ENCODE measurements at regions not wholly inside any gene's neighbourhood (a gene's known extent, or its start where the extent isn't known, plus 50 kb on each side); places are given as distances from the start of the nearest gene placed in this dataset.

GRCh38 chr20:40449974-40450616 lies 238.9 kb downstream of the MAFB start (continued):
- TF ChIP-seq CTCF (conservative IDR thresholded peaks at IDR 0.05; ENCODE audit: low read depth in 2 of 2) (no peak), NANOG (IDR thresholded peaks at IDR 0.05; ENCODE audit: borderline replicate concordance) (no peak), JUNB (IDR thresholded peaks at IDR 0.05; ENCODE audit: unreplicated experiment) (no peak), POLR2AphosphoS5 (IDR thresholded peaks at IDR 0.05; ENCODE audit: low read depth) (no peak), EZH2phosphoT487 (IDR thresholded peaks at IDR 0.05; ENCODE audit: unreplicated experiment) (no peak), ZNF114 (CRISPR knock-in tag; IDR thresholded peaks at IDR 0.05) (no peak), EZH2 (IDR thresholded peaks at IDR 0.05; ENCODE audit: low read depth, unreplicated experiment) (no peak), ETS1 (IDR thresholded peaks at IDR 0.05) (no peak)

GRCh38 chr20:40449144-40449690 lies 239.8 kb downstream of the MAFB start:
- no peak overlapping the region for H3K27ac ChIP-seq (ENCODE audit: low read depth)
- no peaks in the 10 kb centered on the region for H3F3A ChIP-seq (replicated peaks; ENCODE audit: low read depth)
- DNase-seq (ENCODE audit: low spot score) (no peak), ATAC-seq (no peak)
- no peaks in the 10 kb centered on the region for H3K27me3 ChIP-seq (ENCODE audit: insufficient read depth)
- Mint-ChIP-seq H3K27ac (no peak overlapping the region), H3K4me1 (peaks cover 24% of the 10 kb centered on the region), H3K36me3 (ENCODE audit: low read depth) (no peaks in the 10 kb centered on the region), H3K9me3 (no peaks in the 10 kb centered on the region; the same call in 2 of the 3 replicates), H3K4me3 (no peak overlapping the region), H3K27me3 (ENCODE audit: insufficient read depth, low read depth, poor library complexity) (peaks cover 7% of the 10 kb centered on the region)
- no peak overlapping the region for H3K4me2 ChIP-seq
- no peak for TF ChIP-seq EZH2phosphoT487 (IDR thresholded peaks at IDR 0.05; ENCODE audit: unreplicated experiment)
- no peaks in the 10 kb centered on the region for H3K79me2 ChIP-seq (replicated peaks; ENCODE audit: insufficient read depth)
- H2AFZ ChIP-seq = no peak overlapping the region
- no peaks in the 10 kb centered on the region for H3K36me3 ChIP-seq (ENCODE audit: insufficient read depth)
- H3K4me3 ChIP-seq = no peak overlapping the region
- H3K9me2 ChIP-seq (ENCODE audit: insufficient read depth) = peaks cover 6% of the 10 kb centered on the region; the same call in 1 of the 2 replicates
- H4K20me1 ChIP-seq (replicated peaks; ENCODE audit: insufficient read depth) = no peaks in the 10 kb centered on the region
- H3K4me1 ChIP-seq (ENCODE audit: insufficient read depth) = peaks cover 6% of the 10 kb centered on the region

- 0 out of 2 replicates have a peak, but pooled peaks cover 6% of the 10 kb centered on the region for H3K9me2 ChIP-seq (ENCODE audit: insufficient read depth)
- no peak overlapping the region for H3K4me2 ChIP-seq
- H3K36me3 ChIP-seq (ENCODE audit: insufficient read depth) = no peaks in the 10 kb centered on the region
- H3K9me3 Mint-ChIP-seq = no peaks in the 10 kb centered on the region
- H3K27me3 Mint-ChIP-seq (ENCODE audit: insufficient read depth, low read depth, poor library complexity) = peaks cover 7% of the 10 kb centered on the region
- no peaks in the 10 kb centered on the region for H4K20me1 ChIP-seq (replicated peaks; ENCODE audit: insufficient read depth)
- H3K4me1 ChIP-seq (ENCODE audit: insufficient read depth) = peaks cover 6% of the 10 kb centered on the region
- H3K4me1 Mint-ChIP-seq = peaks cover 43% of the 10 kb centered on the region
- no peaks in the 10 kb centered on the region for H3K27me3 ChIP-seq (ENCODE audit: insufficient read depth)
- H3K4me3 Mint-ChIP-seq = no peak overlapping the region
- no peaks in the 10 kb centered on the region for H3K36me3 Mint-ChIP-seq (ENCODE audit: low read depth)
- ATAC-seq (no peak), DNase-seq (ENCODE audit: low spot score) (no peak)
- H2AFZ ChIP-seq = no peak overlapping the region
- TF ChIP-seq CTCF (conservative IDR thresholded peaks at IDR 0.05; ENCODE audit: low read depth in 2 of 2) = peak in 1 of 2 experiments; percentile 19; a peak in 1 of 4 replicates
- no peak for TF ChIP-seq REST (IDR thresholded peaks at IDR 0.05; ENCODE audit: unreplicated experiment)
- H3K27ac Mint-ChIP-seq = no peak overlapping the region
- no peaks in the 10 kb centered on the region for H3K79me2 ChIP-seq (replicated peaks; ENCODE audit: insufficient read depth)
- no peak overlapping the region for H3K27ac ChIP-seq (ENCODE audit: low read depth)
- no peaks in the 10 kb centered on the region for H3F3A ChIP-seq (replicated peaks; ENCODE audit: low read depth)
- no peak overlapping the region for H3K4me3 ChIP-seq
These were observed 242.1 kb downstream of the MAFB start for GRCh38 chr20:40446888-40447287.
